Activated CD4-positive, alpha-beta T cell treated with anti-CD3 and anti-CD28 coated beads, Interleukin-2, amount 50 U/mL, for 1 hour (primary cell): ENCODE measurements at regions not wholly inside any gene's neighbourhood (a gene's known extent, or its start where the extent isn't known, plus 50 kb on each side); places are given as distances from the start of the nearest gene placed in this dataset.

Experiments used
- DNase-seq: peaks from one replicate; pipeline ENCODE4 v3.0.0-alpha.2; 2020

DNA sequence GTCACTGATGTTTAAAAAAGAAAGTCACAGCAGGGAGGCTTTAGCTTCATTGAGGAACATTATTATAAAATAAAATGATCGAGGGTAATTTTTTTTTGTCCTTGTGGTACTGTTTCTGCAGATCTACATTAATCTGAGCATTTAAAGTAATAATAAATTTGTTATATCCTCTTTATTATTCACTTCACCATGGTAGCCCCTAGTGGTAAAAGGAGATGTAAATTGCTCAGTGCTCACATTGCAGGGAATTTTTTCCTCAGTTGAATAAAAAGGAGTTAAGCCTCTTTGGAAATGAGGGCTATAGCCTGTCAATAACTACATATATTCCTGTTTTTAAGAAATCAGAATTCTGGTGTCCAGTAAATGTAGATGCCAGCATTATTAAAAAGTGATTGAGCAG lies 99.7 kb upstream of the VPREB1 start:
- no peak for DNase-seq

DNA sequence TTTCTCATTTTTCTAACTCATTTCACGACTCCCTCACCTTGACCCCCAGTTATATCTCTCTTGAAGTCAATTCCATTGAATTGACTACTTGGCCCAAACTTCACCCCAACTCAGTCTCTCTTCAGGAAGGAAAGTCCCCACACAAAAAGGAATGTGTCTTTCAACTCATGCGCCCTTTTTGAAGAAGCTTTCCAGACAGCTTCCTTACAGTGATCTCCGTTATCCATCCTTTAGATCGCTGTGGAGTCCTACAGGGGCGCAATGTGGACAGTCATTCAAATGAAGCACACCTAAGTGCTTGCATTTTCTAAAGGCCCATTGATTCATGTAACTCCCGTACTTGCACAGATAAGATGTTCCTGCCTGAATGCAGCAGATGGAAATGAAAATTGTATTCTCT lies 101.1 kb upstream of the VPREB1 start:
- no peak for DNase-seq

DNA sequence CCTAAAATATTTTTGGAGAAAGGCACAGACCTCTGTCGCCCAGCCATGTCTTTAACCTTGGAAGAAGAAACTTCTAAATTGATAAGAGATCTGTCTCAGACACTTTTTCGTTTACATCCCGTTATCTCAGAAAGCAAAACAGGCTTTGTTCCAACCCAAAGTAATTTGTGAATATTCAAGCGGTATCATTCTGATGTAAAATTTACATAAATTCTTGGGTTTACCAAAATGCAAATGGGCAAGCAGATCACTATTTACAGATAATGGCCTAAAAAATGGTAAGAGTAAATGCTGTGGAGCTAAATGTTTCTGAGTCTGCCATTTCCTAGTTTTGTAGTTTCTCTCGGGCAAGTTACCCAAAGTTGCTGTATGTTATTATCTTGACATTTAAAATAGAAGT lies 101.9 kb upstream of the VPREB1 start:
- no peak for DNase-seq

- DNase-seq, result no peak
Measured at GRCh38 chr22:22141771-22142591, 102.6 kb upstream of the VPREB1 start.

DNA sequence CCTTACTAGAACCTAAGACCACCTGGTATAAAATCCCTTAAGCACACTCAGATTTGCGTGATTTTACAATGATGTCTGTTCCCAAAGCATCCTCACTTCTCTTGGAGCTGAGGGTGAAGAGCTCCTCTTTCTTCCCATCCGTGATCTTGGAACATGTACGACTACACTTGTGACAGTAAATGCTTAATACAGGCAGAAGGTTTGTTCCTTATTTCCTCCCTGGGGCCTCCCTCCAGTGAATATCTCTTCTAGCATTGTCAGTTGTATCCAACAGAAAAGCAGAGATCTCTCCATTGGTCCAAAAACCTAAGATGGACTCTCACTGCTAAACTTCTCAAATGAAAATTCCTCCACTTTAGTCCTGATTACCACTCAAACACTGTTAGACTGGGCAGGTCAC lies 103.6 kb upstream of the VPREB1 start:
- no peak for DNase-seq

- DNase-seq, result no peak
Measured at GRCh38 chr22:22139364-22139763, 105.2 kb upstream of the VPREB1 start.

GRCh38 chr22:22138915-22139314 lies 105.7 kb upstream of the VPREB1 start:
- DNase-seq, result no peak

DNA sequence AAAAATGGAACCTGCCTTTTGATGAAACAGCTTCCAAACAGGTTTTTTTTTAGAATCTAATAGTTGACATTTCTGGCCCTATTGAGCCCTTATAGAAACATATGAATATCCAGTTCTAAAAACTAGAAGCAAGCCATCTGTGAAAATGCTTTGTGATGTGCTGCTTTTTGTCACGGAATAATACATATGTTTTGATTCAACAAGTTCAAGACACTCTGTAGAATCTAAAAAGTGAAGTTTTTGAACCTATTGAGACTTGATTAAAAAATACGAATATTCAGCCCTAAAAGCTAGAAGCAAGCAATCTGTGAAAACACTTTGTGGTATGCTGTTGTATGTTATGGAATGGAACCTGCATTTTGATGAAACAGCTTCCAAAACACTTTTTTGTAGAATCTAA lies 106.7 kb upstream of the VPREB1 start:
- DNase-seq, result no peak

DNA sequence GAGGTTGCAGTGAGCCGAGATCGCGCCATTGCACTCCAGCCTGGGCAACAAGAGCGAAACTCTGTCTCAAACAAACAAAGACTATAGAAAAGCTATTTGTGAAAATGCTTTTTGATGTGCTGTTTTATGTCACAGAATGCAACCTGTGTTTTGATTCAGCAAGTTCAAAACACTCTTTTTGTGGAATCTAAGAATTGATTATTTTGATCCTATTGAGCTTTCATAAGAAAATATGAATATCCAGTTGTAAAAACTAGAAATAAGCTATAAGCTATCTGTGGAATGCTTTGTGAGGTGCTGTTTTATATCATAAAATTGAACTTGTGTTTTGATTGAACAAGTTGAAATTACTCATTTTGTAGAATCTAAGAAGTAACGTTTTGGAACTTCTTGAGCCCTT lies 110.7 kb upstream of the VPREB1 start:
- no peak for DNase-seq

- DNase-seq, result no peak
Measured at GRCh38 chr22:22130953-22131608, 113.5 kb upstream of the VPREB1 start.

DNA sequence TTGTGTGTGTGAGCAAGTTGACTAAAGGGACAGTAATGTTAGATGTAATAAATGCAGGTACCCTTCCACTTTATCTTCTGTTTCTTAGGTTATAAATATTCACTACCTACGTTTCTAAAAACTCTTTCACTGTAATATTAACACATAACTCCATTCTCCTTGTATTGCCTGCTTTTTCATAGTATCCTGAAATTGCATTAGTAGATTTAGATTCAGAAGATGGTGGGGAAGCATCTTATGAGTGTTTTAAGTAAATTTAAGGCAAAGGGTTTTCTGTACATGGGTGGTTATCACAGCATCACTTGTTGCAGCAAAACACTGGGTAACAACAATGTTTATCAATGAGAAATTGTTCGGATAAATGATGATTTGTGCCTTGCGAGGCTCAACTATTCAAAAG lies 115.2 kb upstream of the VPREB1 start:
- no peak for DNase-seq

- no peak for DNase-seq
Measured at GRCh38 chr22:22128440-22128839, 116.1 kb upstream of the VPREB1 start.

DNA sequence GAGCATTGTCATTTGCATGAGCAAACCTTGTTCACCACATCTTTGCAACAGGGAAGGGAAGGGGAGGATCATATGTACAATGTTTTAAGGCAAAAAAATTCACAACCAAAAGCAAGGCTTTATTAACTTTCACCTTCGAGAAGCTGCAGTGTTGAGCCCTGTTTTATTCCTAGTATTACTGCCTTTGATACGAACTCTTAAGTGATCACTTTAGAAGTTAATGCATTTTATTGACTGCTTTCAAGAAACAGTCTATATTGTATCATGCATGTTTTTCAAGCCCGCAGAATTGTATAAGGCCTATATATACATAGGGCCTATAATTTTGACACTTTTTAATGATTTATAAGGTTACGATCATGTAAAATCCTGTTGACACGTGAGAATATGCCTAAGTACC lies 117.5 kb upstream of the VPREB1 start:
- DNase-seq, result no peak

GRCh38 chr22:22125579-22126468 lies 118.8 kb upstream of the VPREB1 start:
- DNase-seq, result no peak

- no peak for DNase-seq
Measured at GRCh38 chr22:22125028-22125578, 119.5 kb upstream of the VPREB1 start.

GRCh38 chr22:22124374-22124773 lies 120.2 kb upstream of the VPREB1 start:
- no peak for DNase-seq

DNA sequence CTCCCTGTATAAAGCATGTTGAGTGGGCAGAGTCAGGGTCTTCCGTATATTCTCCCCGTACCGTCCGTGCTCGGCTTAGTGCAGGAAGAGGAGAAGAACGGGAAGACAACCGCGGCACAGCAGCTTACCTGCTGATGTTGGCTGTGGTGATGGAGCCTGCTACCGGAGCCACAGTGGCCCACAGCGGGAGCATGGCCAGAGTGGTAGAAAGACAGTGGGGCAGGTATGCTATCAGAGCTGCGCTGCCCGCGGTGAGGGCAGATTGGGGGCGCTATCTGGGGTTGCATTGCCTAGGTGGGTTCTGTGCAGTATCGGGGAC lies 120.7 kb upstream of the VPREB1 start:
- DNase-seq, result no peak

DNA sequence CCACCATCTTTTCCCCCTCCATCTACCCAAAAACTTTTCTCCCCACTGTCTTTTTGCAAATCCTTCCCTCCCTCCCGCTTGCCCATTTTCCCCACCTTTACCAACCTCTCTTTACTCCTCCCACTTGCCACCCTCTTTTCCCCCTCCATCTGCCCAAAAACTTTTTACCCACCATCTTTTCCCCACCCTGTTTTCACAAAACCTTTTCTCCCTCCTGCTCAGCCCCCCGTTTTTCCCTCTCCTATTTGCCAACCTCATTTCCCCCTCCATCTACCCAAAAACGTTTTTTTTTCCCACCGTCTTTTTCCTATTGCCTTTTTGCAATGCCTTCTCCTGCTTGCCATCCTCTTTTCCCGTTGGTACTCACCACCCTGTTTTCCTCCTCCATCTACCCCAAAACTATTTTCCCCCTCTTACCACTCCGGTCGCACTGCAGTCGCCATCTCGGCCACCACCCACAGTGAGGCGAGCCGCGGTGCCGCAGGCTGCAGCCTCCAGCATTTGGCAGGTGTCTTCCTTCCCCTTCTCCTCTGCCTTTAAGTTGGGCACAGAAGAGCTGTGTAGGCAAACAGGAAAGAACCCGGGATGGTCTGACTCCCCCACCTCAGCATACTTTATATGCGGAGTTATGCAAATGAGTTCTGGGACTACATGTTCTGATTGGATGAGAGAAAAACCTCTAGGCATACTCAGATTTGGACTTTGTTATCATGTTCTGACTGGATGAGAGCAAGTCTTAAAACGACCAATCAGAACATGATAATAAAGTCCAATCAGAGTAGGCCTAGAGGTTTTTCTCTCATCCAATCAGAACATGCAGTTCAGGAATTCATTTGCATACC lies 121.2 kb upstream of the VPREB1 start:
- no peak for DNase-seq

DNA sequence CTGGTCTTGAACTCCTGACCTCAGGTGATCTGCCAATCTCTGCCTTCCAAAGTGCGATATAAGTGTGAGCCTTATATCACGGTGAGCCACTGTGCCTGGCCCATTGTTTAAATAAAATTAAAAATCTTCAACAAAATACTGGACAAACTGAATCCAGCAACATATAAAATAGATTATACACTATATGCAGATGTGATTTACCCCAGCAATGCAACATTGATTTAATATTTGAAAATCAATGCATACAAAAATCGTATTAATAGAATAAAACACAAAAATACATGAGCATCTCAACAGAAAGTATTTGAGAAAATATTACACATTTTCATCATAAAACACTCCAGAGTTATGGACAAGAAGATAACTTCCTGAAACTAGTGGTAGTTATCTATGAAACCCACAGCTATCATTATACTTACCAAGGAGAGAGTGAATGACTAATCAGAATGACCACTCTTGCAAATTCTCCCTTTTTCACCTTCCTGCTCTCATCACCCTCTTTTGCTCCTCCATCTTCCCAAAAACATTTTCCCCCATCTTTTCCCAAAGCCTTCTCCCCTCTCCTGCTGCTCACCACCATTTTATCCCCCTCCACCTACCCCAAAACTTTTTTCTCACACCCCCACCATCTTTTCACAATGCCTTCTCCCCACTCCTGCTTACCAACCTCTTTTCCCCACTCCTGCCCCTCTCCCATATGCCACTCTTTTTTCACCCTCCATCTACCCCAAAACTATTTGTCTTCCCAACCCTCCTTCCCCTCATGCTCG lies 122.1 kb upstream of the VPREB1 start:
- no peak for DNase-seq

- no peak for DNase-seq
Measured at GRCh38 chr22:22121445-22121844, 123.1 kb upstream of the VPREB1 start.

DNA sequence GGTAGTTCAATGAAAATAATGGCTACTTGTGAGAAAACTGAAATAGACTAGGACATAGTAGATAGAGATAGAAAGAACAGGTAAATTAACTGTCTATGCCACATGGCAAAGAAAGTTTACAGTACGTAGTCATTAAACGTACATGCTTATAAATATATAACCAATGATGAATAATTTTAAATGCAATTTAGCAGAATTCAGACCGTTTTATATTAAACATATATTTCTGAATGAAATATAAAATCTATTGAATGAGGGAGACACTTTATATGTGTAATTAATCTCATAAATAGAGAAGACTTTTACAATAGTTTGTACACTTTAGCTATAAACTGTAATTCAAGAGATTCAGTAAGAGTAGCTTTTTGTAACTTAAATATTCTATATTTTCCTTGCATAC lies 124.4 kb upstream of the VPREB1 start:
- DNase-seq, result no peak

- DNase-seq, result no peak
Measured at GRCh38 chr22:22118987-22119386, 125.6 kb upstream of the VPREB1 start.
